ENCODE measurements at regions not wholly inside any gene's neighbourhood (a gene's known extent, or its start where the extent isn't known, plus 50 kb on each side); places are given as distances from the start of the nearest gene placed in this dataset.

GRCh38 chr5:20985754-20986153 is 997.8 kb upstream of the CDH18 start:
- TF ChIP-seq CTCF (IDR thresholded peaks at IDR 0.05; ENCODE audit: low read depth, low read length) (no peak), MAX (IDR thresholded peaks at IDR 0.05; ENCODE audit: low read depth, low read length) (no peak), POLR2A (IDR thresholded peaks at IDR 0.05; ENCODE audit: extremely low read depth, insufficient read length) (no peak)
